Renal cortex interstitium (tissue), 11 donors: ENCODE measurements at regions not wholly inside any gene's neighbourhood (a gene's known extent, or its start where the extent isn't known, plus 50 kb on each side); places are given as distances from the start of the nearest gene placed in this dataset.

Experiments used
- DNase-seq, 11 donors: peaks; one replicate each; pipeline ENCODE4 v3.0.0-alpha.2; 2013; ENCODE audit warnings: low read depth in 9 of 11, low spot score in 4 of 11; ENCODE audit errors: extremely low read depth in 1 of 11

GRCh38 chr2:163314712-163315111, 421.1 kb downstream of the FIGN start:
- no peak for DNase-seq

GRCh38 chr2:163312713-163313112, 423.1 kb downstream of the FIGN start:
- no peak for DNase-seq

GRCh38 chr2:163306647-163307046, 429.2 kb downstream of the FIGN start:
- no peak for DNase-seq

DNA sequence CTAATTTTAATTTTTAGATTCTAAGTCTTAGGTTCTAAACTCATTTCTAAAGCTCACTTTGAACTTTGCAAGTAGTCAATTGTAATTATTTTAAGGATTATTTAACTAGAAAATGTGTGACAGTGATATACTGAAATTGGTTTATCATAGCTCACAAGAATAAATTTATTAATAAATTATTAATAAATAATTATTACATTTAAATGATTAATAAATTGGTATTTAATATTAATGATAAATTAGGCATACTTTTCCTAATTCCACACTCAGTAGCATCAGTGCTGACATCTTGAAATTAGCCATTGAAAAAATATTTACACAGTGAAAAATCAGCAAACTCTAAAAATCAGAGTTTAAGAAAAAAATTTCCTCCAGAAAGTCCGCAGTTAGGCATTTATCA, 433.7 kb downstream of the FIGN start:
- no peak for DNase-seq

DNA sequence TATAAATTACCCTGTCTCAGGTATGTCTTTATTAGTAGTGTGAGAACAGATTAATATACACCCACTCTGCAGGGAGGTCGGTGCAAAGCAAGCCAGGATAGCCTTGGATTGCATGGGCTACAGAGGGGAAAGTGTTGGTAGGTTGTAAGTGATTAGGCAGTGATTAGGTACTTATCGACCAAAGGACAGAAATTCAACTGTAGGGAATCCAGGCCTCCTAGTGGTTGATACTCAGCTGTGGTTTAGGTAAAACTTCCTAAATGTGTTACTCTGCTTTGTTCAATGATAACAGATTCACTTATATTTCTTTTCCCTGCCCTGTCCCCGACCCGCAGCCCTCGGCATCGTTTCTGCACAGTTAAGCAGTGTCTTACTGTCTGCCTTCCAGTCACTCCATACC, 444.0 kb downstream of the FIGN start:
- DNase-seq, result no peak

GRCh38 chr2:163281717-163282116, 443.1 kb upstream of the KCNH7 start:
- DNase-seq, result no peak

GRCh38 chr2:163269374-163270021, 430.9 kb upstream of the KCNH7 start:
- DNase-seq, result no peak

GRCh38 chr2:163266772-163267171, 428.2 kb upstream of the KCNH7 start:
- no peak for DNase-seq

DNA sequence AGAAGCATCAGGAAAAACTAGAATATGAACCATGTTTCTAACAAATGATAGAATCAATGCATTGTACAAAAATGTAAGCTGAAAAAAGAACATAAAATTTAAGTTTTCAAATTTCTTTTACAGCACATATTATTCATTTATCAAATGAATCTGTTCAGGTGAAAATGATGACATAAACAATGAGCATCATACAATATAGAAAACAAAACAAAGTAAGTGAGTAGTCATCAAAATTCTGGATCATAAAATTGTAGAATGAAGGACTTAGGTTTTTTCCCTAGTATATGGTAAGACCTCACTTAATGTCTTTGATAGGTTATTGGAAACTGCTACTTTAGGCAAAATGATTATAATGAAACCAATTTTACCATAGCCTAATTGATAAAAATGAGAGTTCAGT, 427.0 kb upstream of the KCNH7 start:
- DNase-seq, result no peak

- DNase-seq, result no peak
Observed at GRCh38 chr2:163264341-163264740, 425.8 kb upstream of the KCNH7 start.

- no peak for DNase-seq
Observed at GRCh38 chr2:163259489-163259888, 420.9 kb upstream of the KCNH7 start.

GRCh38 chr2:163255086-163255485, 416.5 kb upstream of the KCNH7 start:
- no peak for DNase-seq

DNA sequence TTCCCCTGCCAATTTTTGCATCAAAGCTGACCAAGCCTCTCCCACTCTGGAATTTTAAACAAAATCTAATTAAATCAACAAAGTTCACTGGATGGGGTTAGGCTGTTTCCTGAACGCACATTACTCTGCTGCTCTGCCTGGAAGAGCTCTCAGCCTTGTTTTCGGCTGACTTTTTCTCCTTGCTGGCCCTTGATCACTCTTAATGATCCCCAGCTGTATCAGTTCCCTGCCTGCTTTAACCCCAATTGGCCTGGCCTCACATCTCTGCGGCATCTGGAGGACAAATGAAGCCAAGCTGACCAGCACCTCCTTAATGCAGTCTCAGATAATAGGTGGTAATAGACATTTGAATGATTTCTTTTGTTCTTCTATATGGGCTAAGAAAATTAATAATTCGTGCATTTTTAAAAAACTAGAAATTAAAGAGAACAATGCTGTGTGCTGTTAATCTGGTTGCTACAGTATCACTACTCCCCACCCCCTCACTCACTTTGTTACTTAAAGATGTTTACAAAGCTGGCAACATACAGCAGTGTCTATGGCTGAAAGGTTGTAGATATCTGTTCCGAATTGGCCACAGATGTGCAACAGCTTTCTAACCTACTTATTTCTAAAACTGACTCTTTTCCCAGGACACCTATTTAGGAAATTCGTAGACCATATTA, 415.2 kb upstream of the KCNH7 start:
- no peak for DNase-seq

DNA sequence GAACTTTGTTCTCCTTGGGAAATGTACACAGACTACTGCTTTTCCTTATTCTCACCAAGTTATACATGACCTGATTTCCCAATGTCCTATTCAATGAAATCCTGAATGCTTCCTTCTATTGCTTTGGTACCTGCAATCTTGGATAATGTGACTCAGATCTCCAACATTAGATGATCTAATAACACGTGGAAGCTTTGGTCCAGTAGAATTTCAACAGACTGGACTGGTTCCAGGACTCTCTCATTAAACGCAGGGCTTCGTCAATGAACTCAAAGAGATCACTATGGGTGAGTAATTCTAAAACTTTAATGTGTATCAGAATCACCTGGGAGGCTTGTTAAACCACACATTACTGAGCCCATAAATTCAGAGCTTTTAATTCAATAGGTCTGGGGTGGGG, 413.6 kb upstream of the KCNH7 start:
- DNase-seq, result no peak

- DNase-seq, result no peak
Observed at GRCh38 chr2:163248376-163249253, 410.0 kb upstream of the KCNH7 start.

DNA sequence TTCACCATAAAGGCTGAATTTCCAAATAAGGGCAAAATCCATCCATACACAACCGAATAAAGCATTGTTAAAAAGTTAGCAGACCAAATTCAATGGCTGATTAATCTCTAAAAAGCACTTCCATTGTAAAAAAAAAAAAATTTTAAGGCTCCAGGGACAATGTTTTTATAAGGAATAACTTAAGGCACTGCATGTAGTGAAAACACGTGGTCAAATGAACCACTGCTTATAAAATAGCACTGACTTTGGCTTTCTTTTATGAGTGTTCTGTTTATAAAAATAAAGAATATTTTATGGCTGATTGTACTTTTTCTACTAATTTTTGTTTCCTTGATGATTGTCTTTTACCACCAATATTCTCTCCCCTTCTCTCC, 409.3 kb upstream of the KCNH7 start:
- DNase-seq, result no peak

DNA sequence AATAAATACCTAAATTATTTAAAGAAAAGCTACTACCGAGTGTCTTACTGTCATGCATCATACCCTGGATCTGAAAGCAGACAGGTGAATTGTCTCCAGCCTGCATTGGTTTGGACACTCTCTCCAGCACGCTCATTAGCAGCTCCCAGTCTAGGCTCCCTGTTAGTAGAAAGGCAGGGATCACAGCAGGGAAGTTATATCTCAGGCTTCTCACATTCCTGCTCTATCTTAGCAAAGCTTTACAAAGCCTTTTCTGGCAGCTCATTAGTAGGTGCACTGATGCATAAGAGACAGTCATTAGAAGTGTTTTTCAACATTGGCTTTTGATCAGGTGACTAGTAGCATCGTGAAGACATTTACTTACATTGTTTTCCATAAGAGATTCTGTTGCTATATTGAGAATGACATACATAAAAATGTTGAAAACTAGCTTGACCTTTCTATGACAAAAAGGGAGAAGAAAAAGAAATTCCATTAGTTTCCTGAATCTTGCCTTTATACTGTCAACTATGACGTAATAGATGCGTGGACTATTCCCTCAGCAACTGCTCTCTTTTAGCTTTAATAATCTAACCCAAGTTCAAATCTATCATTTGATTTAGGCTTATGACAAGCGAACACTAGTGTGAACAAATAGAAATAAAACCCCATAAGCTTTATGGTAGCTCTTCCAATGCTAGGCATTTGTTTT, 408.7 kb upstream of the KCNH7 start:
- no peak for DNase-seq

- DNase-seq, result no peak
Observed at GRCh38 chr2:163246135-163246534, 407.6 kb upstream of the KCNH7 start.

GRCh38 chr2:163236553-163236952, 398.0 kb upstream of the KCNH7 start:
- no peak for DNase-seq

GRCh38 chr2:163231666-163232065, 393.1 kb upstream of the KCNH7 start:
- no peak for DNase-seq
